Neural cell (in vitro differentiated cells): ENCODE measurements at regions not wholly inside any gene's neighbourhood (a gene's known extent, or its start where the extent isn't known, plus 50 kb on each side); places are given as distances from the start of the nearest gene placed in this dataset.

Experiments used
- H2AFZ ChIP-seq: fragments of 200-600, 300-800 bp; sonication (generic), shearing (Covaris generic); 2 replicates; pipeline ENCODE4 v1.6.0; 2014; ENCODE audit warnings: low read depth, mild to moderate bottlenecking, antibody characterized with exemption, low read length, moderate library complexity
- H3F3A ChIP-seq: fragments of 200-600 bp; shearing (Covaris generic); 2 replicates; pipeline ENCODE4 v1.6.1; 2016; ENCODE audit warnings: mild to moderate bottlenecking, moderate library complexity, mixed read lengths, antibody characterized with exemption, low read length; ENCODE audit not compliant: insufficient read depth, poor library complexity, severe bottlenecking
- H3K27ac ChIP-seq: fragments of 200-600, 300-800 bp; sonication (generic), shearing (Covaris generic); 2 replicates; pipeline ENCODE4 v1.5.1; 2014; ENCODE audit warnings: mild to moderate bottlenecking, low read length, moderate library complexity
- H3K27me3 ChIP-seq: fragments of 300-800, 200-600 bp; sonication (generic), shearing (Covaris generic); 2 replicates; pipeline ENCODE4 v1.6.0; 2014; ENCODE audit warnings: mild to moderate bottlenecking, low read depth, low read length, moderate library complexity; ENCODE audit not compliant: insufficient read depth
- H3K36me3 ChIP-seq: fragments of 300-800, 200-600 bp; sonication (generic), shearing (Covaris generic); 2 replicates; pipeline ENCODE4 v1.5.1; 2014; ENCODE audit warnings: mild to moderate bottlenecking, antibody characterized with exemption, low read length, moderate library complexity; ENCODE audit not compliant: insufficient read depth
- H3K4me2 ChIP-seq: fragments of 300-800, 200-600 bp; sonication (generic), shearing (Covaris generic); 2 replicates; pipeline ENCODE4 v1.6.0; 2014; ENCODE audit warnings: mild to moderate bottlenecking, low read length
- H3K4me3 ChIP-seq: fragments of 300-800, 200-600 bp; sonication (generic), shearing (Covaris generic); 2 replicates; pipeline ENCODE4 v1.5.1; 2014; ENCODE audit warnings: mild to moderate bottlenecking, low read length, moderate library complexity
- H3K79me2 ChIP-seq: fragments of 200-600 bp; shearing (Covaris generic); replicated peaks from 2 replicates; pipeline ENCODE4 v1.6.0; 2014; ENCODE audit warnings: mild to moderate bottlenecking, low read length, moderate library complexity; ENCODE audit not compliant: insufficient read depth
- H3K9ac ChIP-seq: fragments of 300-800, 200-600 bp; sonication (generic), shearing (Covaris generic); 2 replicates; pipeline ENCODE4 v1.6.1; 2016; ENCODE audit warnings: mild to moderate bottlenecking, low read length, mixed read lengths
- H3K9me2 ChIP-seq: fragments of 200-600 bp; shearing (Covaris generic); 2 replicates; pipeline ENCODE4 v1.6.1; 2016; ENCODE audit warnings: mild to moderate bottlenecking, low read length, mixed read lengths; ENCODE audit not compliant: insufficient read depth
- H3K9me3 ChIP-seq: fragments of 200-600, 300-800 bp; sonication (generic), shearing (Covaris generic); 2 replicates; pipeline ENCODE4 v1.6.1; 2016; ENCODE audit warnings: mild to moderate bottlenecking, mixed run types, low read length, moderate library complexity, mixed read lengths
- H4K20me1 ChIP-seq: fragments of 200-600 bp; shearing (Covaris generic); 2 replicates; pipeline ENCODE4 v1.6.1; 2016; ENCODE audit warnings: mild to moderate bottlenecking, mixed run types; ENCODE audit not compliant: insufficient read depth
- CTCF ChIP-seq: fragments of 450-650 bp; IDR thresholded peaks from 2 replicates; pipeline ENCODE4 v1.5.1; 2014; ENCODE audit warnings: antibody characterized with exemption, mild to moderate bottlenecking, moderate library complexity; ENCODE audit not compliant: poor library complexity, severe bottlenecking
- EP300 ChIP-seq: fragments of 450-650 bp; conservative IDR thresholded peaks from 2 replicates; pipeline ENCODE4 v1.6.1; 2014; ENCODE audit warnings: antibody characterized with exemption, mild to moderate bottlenecking, moderate library complexity; ENCODE audit not compliant: poor library complexity, severe bottlenecking
- EZH2 ChIP-seq: fragments of 200-600, 300-800 bp; shearing (Covaris generic), sonication (generic); IDR thresholded peaks from 2 replicates; pipeline ENCODE4 v1.6.1; 2014; ENCODE audit warnings: antibody characterized with exemption, low read length, borderline replicate concordance, mild to moderate bottlenecking; ENCODE audit not compliant: insufficient read depth, poor library complexity, severe bottlenecking
- MXI1 ChIP-seq: fragments of 450-650 bp; conservative IDR thresholded peaks from 2 replicates; pipeline ENCODE4 v1.6.1; 2014; ENCODE audit warnings: antibody characterized with exemption, mild to moderate bottlenecking; ENCODE audit not compliant: poor library complexity, severe bottlenecking
- POLR2AphosphoS5 ChIP-seq: IDR thresholded peaks from 2 replicates; pipeline ENCODE4 v1.6.1; 2012
- RAD21 ChIP-seq: fragments of 450-650 bp; conservative IDR thresholded peaks from 2 replicates; pipeline ENCODE4 v1.6.1; 2014; ENCODE audit warnings: antibody characterized with exemption, mild to moderate bottlenecking, moderate library complexity
- REST ChIP-seq: IDR thresholded peaks from 2 replicates; pipeline ENCODE4 v1.6.1; 2012; ENCODE audit warnings: borderline replicate concordance
- SMC3 ChIP-seq: fragments of 450-650 bp; conservative IDR thresholded peaks from 2 replicates; pipeline ENCODE4 v1.6.1; 2014; ENCODE audit warnings: antibody characterized with exemption, mild to moderate bottlenecking, moderate library complexity; ENCODE audit not compliant: poor library complexity
- TAF1 ChIP-seq: IDR thresholded peaks from 2 replicates; pipeline ENCODE4 v1.6.1; 2012; ENCODE audit warnings: low read depth

DNA sequence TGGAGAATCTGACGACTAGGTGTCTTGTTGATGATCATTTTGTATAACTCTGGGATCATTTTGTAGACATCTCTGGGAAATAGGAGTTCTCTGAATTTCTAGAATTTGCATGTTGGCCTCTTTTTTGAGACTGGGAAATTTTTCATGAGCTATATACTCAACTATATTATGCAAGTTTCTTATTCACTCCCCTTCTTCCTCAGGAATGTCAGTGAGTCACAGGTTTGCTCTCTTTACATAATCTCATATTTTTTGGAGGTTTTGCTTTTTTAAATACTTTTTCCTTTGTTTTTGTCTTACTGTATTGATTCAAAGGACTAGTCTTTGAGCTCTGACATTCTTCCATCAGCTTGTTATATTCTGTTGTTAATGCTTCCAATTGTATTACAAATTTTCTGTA is 1324.2 kb downstream of the TECRL start:
- no peak overlapping the region for H3K4me3 ChIP-seq
- no peak overlapping the region for H3K27ac ChIP-seq
- H3K9me3 ChIP-seq = no peaks in the 10 kb centered on the region
- TF ChIP-seq POLR2AphosphoS5 (no peak), MXI1 (no peak), SMC3 (no peak), REST (no peak), RAD21 (no peak), EP300 (no peak), TAF1 (no peak), CTCF (no peak), EZH2 (no peak)
- H3K36me3 ChIP-seq = no peaks in the 10 kb centered on the region
- no peak overlapping the region for H3K4me2 ChIP-seq
- no peaks in the 10 kb centered on the region for H3K27me3 ChIP-seq
- no peaks in the 10 kb centered on the region for H4K20me1 ChIP-seq
- no peaks in the 10 kb centered on the region for H3K79me2 ChIP-seq
- no peaks in the 10 kb centered on the region for H3F3A ChIP-seq
- H3K9me2 ChIP-seq = no peaks in the 10 kb centered on the region
- no peak overlapping the region for H2AFZ ChIP-seq
- H3K9ac ChIP-seq = no peak overlapping the region

- no peak overlapping the region for H3K27ac ChIP-seq
- H3K9me2 ChIP-seq = no peaks in the 10 kb centered on the region
- H3K4me2 ChIP-seq = no peak overlapping the region
- H3K27me3 ChIP-seq = no peaks in the 10 kb centered on the region
- no peaks in the 10 kb centered on the region for H4K20me1 ChIP-seq
- no peak overlapping the region for H3K9ac ChIP-seq
- no peaks in the 10 kb centered on the region for H3K79me2 ChIP-seq
- no peak for TF ChIP-seq MXI1
- TF ChIP-seq CTCF = no peak
- no peak for TF ChIP-seq RAD21
- no peak for TF ChIP-seq POLR2AphosphoS5
- TF ChIP-seq TAF1 = no peak
- no peak for TF ChIP-seq REST
- no peak for TF ChIP-seq EP300
- no peak for TF ChIP-seq SMC3
- no peak for TF ChIP-seq EZH2
- no peaks in the 10 kb centered on the region for H3K9me3 ChIP-seq
- no peaks in the 10 kb centered on the region for H3F3A ChIP-seq
- H2AFZ ChIP-seq = no peak overlapping the region
- H3K4me3 ChIP-seq = no peak overlapping the region
- H3K36me3 ChIP-seq = no peaks in the 10 kb centered on the region
Observed at GRCh38 chr4:63080934-63081333, 1328.3 kb downstream of the TECRL start.
